HL-60 (cell line): ENCODE measurements at regions not wholly inside any gene's neighbourhood (a gene's known extent, or its start where the extent isn't known, plus 50 kb on each side); places are given as distances from the start of the nearest gene placed in this dataset.

Source experiments
- DNase-seq, 2 experiments: peaks; one replicate each; pipeline ENCODE4 v3.0.0-alpha.2; 2010 to 2020; ENCODE audit warnings: low read depth in 1 of 2, low spot score in 1 of 2
- H3K27ac ChIP-seq: fragments of 250-450 bp; sonication (Bioruptor Pico); replicated peaks from 2 replicates; pipeline ENCODE4 v1.5.1; 2020; ENCODE audit warnings: mild to moderate bottlenecking, moderate library complexity
- H3K27me3 ChIP-seq: fragments of 250-450 bp; sonication (Bioruptor Pico); 2 replicates; pipeline ENCODE4 v1.5.1; 2021; ENCODE audit warnings: mild to moderate bottlenecking, moderate library complexity; ENCODE audit not compliant: insufficient read depth, poor library complexity, severe bottlenecking
- H3K4me3 ChIP-seq: replicated peaks from 2 replicates; pipeline ENCODE4 v1.5.1; 2011; ENCODE audit warnings: mild to moderate bottlenecking, control low read depth, low read length; ENCODE audit not compliant: insufficient read depth
- CTCF ChIP-seq: IDR thresholded peaks from one replicate; pipeline ENCODE4 v1.5.1; 2011; ENCODE audit warnings: low read length, control low read depth, inconsistent platforms; ENCODE audit not compliant: insufficient read depth
- GABPA ChIP-seq: IDR thresholded peaks from 2 replicates; pipeline ENCODE4 v1.6.1; 2012; ENCODE audit warnings: low read depth
- POLR2AphosphoS5 ChIP-seq: IDR thresholded peaks from 2 replicates; pipeline ENCODE4 v1.6.1; 2012; ENCODE audit warnings: low read depth
- SPI1 ChIP-seq: IDR thresholded peaks from 2 replicates; pipeline ENCODE4 v1.6.1; 2012; ENCODE audit warnings: low read depth, mild to moderate bottlenecking, borderline replicate concordance
- TF ChIP-seq, protein P1 (sequence below): IDR thresholded peaks from 2 replicates; pipeline ENCODE4 v1.6.1; 2012; ENCODE audit warnings: low read depth; ENCODE audit not compliant: insufficient replicate concordance

GRCh38 chr9:89731262-89732182 is 126.7 kb downstream of the GADD45G start:
- no peak for DNase-seq
- no peaks in the 10 kb centered on the region for H3K27me3 ChIP-seq
- H3K27ac ChIP-seq: no peak overlapping the region
- TF ChIP-seq CTCF (no peak), POLR2AphosphoS5 (no peak), GABPA (no peak), SPI1 (no peak)
- TF ChIP-seq, protein P1, sequence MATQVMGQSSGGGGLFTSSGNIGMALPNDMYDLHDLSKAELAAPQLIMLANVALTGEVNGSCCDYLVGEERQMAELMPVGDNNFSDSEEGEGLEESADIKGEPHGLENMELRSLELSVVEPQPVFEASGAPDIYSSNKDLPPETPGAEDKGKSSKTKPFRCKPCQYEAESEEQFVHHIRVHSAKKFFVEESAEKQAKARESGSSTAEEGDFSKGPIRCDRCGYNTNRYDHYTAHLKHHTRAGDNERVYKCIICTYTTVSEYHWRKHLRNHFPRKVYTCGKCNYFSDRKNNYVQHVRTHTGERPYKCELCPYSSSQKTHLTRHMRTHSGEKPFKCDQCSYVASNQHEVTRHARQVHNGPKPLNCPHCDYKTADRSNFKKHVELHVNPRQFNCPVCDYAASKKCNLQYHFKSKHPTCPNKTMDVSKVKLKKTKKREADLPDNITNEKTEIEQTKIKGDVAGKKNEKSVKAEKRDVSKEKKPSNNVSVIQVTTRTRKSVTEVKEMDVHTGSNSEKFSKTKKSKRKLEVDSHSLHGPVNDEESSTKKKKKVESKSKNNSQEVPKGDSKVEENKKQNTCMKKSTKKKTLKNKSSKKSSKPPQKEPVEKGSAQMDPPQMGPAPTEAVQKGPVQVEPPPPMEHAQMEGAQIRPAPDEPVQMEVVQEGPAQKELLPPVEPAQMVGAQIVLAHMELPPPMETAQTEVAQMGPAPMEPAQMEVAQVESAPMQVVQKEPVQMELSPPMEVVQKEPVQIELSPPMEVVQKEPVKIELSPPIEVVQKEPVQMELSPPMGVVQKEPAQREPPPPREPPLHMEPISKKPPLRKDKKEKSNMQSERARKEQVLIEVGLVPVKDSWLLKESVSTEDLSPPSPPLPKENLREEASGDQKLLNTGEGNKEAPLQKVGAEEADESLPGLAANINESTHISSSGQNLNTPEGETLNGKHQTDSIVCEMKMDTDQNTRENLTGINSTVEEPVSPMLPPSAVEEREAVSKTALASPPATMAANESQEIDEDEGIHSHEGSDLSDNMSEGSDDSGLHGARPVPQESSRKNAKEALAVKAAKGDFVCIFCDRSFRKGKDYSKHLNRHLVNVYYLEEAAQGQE: no peak
- H3K4me3 ChIP-seq: no peak overlapping the region

DNA sequence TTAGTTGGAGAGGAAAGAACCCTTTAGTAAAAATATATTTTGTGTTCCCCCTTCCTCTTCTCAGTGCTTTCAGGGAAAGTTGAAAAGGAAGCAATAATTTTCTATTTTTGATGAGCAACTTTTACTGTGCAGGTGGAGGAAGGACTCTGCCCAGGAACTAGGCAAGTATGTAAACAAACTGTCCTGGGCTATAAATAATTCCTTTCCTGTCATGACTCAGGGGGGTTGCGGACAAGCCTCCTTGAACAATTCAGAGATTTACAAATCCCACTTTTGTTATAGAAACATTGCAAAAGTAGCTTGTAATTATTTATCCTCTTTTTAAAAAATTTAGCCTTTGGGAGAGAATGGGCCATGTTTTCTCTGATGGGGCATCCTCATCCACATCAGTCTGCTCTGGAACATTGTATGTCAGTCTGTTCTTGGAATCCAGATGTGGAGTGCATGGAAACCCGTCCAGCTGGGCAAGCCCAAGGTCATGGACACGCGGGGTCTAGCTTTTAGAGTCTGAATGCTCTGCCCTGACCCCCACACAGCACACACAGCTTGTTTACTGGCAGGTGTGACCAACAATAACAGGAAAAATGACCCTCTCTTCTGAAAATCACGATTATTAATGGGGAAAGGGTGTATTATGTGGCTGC is 127.6 kb downstream of the GADD45G start:
- Histone ChIP-seq H3K27me3 (no peaks in the 10 kb centered on the region), H3K27ac (no peak overlapping the region), H3K4me3 (no peak overlapping the region)
- DNase-seq: no peak
- TF ChIP-seq POLR2AphosphoS5: no peak

GRCh38 chr9:89732939-89733324 is 128.1 kb downstream of the GADD45G start:
- no peaks in the 10 kb centered on the region for H3K27me3 ChIP-seq
- no peak overlapping the region for H3K4me3 ChIP-seq
- H3K27ac ChIP-seq: no peak overlapping the region
- DNase-seq: no peak
- no peak for TF ChIP-seq CTCF
- no peak for TF ChIP-seq SPI1
- TF ChIP-seq, protein P1: no peak
- TF ChIP-seq GABPA: no peak
- TF ChIP-seq POLR2AphosphoS5: no peak

GRCh38 chr9:89734600-89735041 is 129.8 kb downstream of the GADD45G start:
- Histone ChIP-seq H3K27ac (no peak overlapping the region), H3K4me3 (no peak overlapping the region), H3K27me3 (no peaks in the 10 kb centered on the region)
- TF ChIP-seq POLR2AphosphoS5: no peak
- TF ChIP-seq GABPA: no peak
- TF ChIP-seq, protein P1: no peak
- DNase-seq: no peak
